Mesendoderm (in vitro differentiated cells): ENCODE measurements at regions not wholly inside any gene's neighbourhood (a gene's known extent, or its start where the extent isn't known, plus 50 kb on each side); places are given as distances from the start of the nearest gene placed in this dataset.

Experiments
- DNase-seq: peaks from one replicate; pipeline ENCODE4 v3.0.0; 2013
- H2AK5ac ChIP-seq: 2 replicates; pipeline ENCODE4 v1.6.1; 2013; ENCODE audit warnings: low read length, inconsistent platforms
- H2BK120ac ChIP-seq: 2 replicates; pipeline ENCODE4 v1.6.1; 2013; ENCODE audit warnings: low read depth, mild to moderate bottlenecking, low read length, moderate library complexity, mixed read lengths
- H2BK15ac ChIP-seq: replicated peaks from 2 replicates; pipeline ENCODE4 v1.6.1; 2013; ENCODE audit warnings: low read depth, mild to moderate bottlenecking, moderate library complexity
- H2BK5ac ChIP-seq: 2 replicates; pipeline ENCODE4 v1.6.1; 2013; ENCODE audit warnings: low read length, inconsistent platforms
- H3K18ac ChIP-seq: 2 replicates; pipeline ENCODE4 v1.6.1; 2013; ENCODE audit warnings: mild to moderate bottlenecking, low read length, mixed read lengths
- H3K23ac ChIP-seq: one replicate; pipeline ENCODE4 v1.6.1; 2013; ENCODE audit warnings: low read length
- H3K27ac ChIP-seq: 2 replicates; pipeline ENCODE4 v1.5.1; 2013; ENCODE audit warnings: low read depth, mild to moderate bottlenecking, inconsistent platforms, low read length, moderate library complexity
- H3K27me3 ChIP-seq: 2 replicates; pipeline ENCODE4 v1.6.1; 2013; ENCODE audit warnings: low read length, control low read depth, mild to moderate bottlenecking, inconsistent platforms; ENCODE audit not compliant: insufficient read depth, poor library complexity
- H3K36me3 ChIP-seq: 2 replicates; pipeline ENCODE4 v1.6.1; 2013; ENCODE audit warnings: low read length, inconsistent platforms; ENCODE audit not compliant: control insufficient read depth, insufficient read depth
- H3K4ac ChIP-seq: one replicate; pipeline ENCODE4 v1.6.1; 2013; ENCODE audit warnings: low read depth, mild to moderate bottlenecking, low read length, moderate library complexity
- H3K4me1 ChIP-seq: 2 replicates; pipeline ENCODE4 v1.6.1; 2013; ENCODE audit warnings: low read depth, low read length, inconsistent platforms; ENCODE audit not compliant: control insufficient read depth
- H3K4me2 ChIP-seq: 2 replicates; pipeline ENCODE4 v1.6.1; 2013; ENCODE audit warnings: low read length
- H3K4me3 ChIP-seq: 2 replicates; pipeline ENCODE4 v1.5.1; 2013; ENCODE audit warnings: mild to moderate bottlenecking, low read length
- H3K56ac ChIP-seq: one replicate; pipeline ENCODE4 v1.6.1; 2013; ENCODE audit warnings: low read length
- H3K79me1 ChIP-seq: 2 replicates; pipeline ENCODE4 v1.6.1; 2013; ENCODE audit warnings: low read length, inconsistent platforms
- H3K79me2 ChIP-seq: 2 replicates; pipeline ENCODE4 v1.6.1; 2013; ENCODE audit warnings: mild to moderate bottlenecking, low read length; ENCODE audit not compliant: control insufficient read depth, insufficient read depth
- H3K9ac ChIP-seq: 2 replicates; pipeline ENCODE4 v1.6.1; 2013; ENCODE audit warnings: low read length, inconsistent platforms
- H4K5ac ChIP-seq: one replicate; pipeline ENCODE4 v1.6.1; 2013; ENCODE audit warnings: low read length
- H4K8ac ChIP-seq: one replicate; pipeline ENCODE4 v1.6.1; 2013; ENCODE audit warnings: low read depth, mild to moderate bottlenecking, control low read depth, low read length, moderate library complexity
- WGBS: extraction: QIAGEN DNeasy Blood & Tissue Kit; methylation state at CpG from one replicate; pipeline ENCODE4 v1.1.7; 2013; ENCODE audit warnings: low lambda C conversion rate, missing lambda C conversion rate; ENCODE audit not compliant: insufficient coverage; ENCODE audit errors: extremely low coverage; 5-methylcytosine and 5-hydroxymethylcytosine counted together

DNA sequence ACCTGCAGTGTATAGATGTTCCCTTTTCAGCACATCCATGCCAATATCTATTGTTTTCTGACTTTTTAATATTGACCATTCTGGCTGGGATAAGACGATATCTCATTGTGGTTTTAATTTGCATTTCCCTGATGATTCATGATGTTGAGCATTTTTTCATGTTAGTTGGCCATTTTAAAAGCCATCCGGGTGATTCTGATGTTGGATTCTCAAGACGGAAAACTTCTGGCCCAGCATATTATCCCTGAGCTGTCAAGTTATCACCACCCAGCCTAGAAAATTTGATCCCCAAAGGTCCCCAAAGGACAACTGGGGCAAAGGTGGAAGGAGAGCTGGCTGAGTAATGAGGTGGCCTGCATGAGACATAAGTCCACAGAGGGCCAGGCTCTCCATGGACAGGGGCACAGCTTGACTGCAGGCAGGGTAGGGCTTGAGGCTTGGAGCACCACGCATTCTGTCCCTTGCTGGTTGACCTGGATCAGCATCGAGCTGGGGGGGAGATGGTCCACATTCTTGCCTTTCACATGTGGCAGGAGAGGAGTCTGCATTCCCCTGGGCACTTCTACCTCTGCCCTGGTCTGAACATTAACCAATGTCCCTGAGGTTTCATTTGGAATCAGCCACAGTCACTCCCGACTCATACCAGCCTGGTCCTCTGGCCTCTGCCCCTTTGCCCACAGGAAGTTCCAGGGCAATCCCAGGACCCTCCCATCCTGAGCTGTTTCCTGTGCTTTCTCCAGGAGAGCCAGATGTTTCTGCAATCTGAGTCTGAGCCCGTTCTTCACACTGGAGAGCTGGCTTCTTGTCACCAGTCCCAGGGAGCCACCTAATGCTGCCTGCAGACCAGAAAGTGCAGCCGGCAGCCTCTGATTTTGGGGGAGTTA is 69.2 kb downstream of the ISG20 start:
- Histone ChIP-seq H3K18ac (no peak overlapping the region), H3K36me3 (no peaks in the 10 kb centered on the region), H3K4ac (no peak overlapping the region), H3K56ac (no peak overlapping the region), H3K4me1 (no peaks in the 10 kb centered on the region), H2AK5ac (no peak overlapping the region), H3K4me2 (no peak overlapping the region), H3K79me1 (no peaks in the 10 kb centered on the region), H3K23ac (no peak overlapping the region), H4K8ac (no peak overlapping the region), H2BK15ac (no peak overlapping the region), H4K5ac (no peak overlapping the region), H2BK5ac (no peak overlapping the region), H3K79me2 (no peaks in the 10 kb centered on the region), H3K27me3 (peaks cover 7% of the 10 kb centered on the region), H2BK120ac (no peak overlapping the region), H3K4me3 (no peak overlapping the region), H3K9ac (no peak overlapping the region), H3K27ac (no peak overlapping the region)
- no CpG with 5 or more reads among the region's 8 CpGs for WGBS
- no peak for DNase-seq

- Histone ChIP-seq H3K79me1 (no peaks in the 10 kb centered on the region), H3K23ac (no peak overlapping the region), H3K27ac (no peak overlapping the region), H2BK15ac (no peak overlapping the region), H3K4me2 (no peak overlapping the region), H3K4me3 (no peak overlapping the region), H3K56ac (no peak overlapping the region), H3K18ac (no peak overlapping the region), H4K8ac (no peak overlapping the region), H2BK120ac (no peak overlapping the region), H3K4me1 (no peaks in the 10 kb centered on the region), H2AK5ac (no peak overlapping the region), H3K4ac (no peak overlapping the region), H3K9ac (no peak overlapping the region), H3K79me2 (no peaks in the 10 kb centered on the region), H3K36me3 (no peaks in the 10 kb centered on the region), H2BK5ac (no peak overlapping the region), H3K27me3 (peaks cover 7% of the 10 kb centered on the region), H4K5ac (no peak overlapping the region)
- DNase-seq, result no peak
- no CpG with 5 or more reads among the region's 8 CpGs for WGBS
These were observed 69.8 kb downstream of the ISG20 start for GRCh38 chr15:88708655-88709054.

- no peaks in the 10 kb centered on the region for H3K4me1 ChIP-seq
- no peak overlapping the region for H3K4me2 ChIP-seq
- no peak overlapping the region for H3K27ac ChIP-seq
- H4K5ac ChIP-seq, result no peak overlapping the region
- H3K4me3 ChIP-seq, result no peak overlapping the region
- H4K8ac ChIP-seq, result no peak overlapping the region
- no peaks in the 10 kb centered on the region for H3K79me2 ChIP-seq
- no peak overlapping the region for H3K18ac ChIP-seq
- WGBS, result no CpG with 5 or more reads among the region's 10 CpGs
- H2BK15ac ChIP-seq, result no peak overlapping the region
- no peak overlapping the region for H2BK5ac ChIP-seq
- no peak overlapping the region for H3K9ac ChIP-seq
- H3K79me1 ChIP-seq, result no peaks in the 10 kb centered on the region
- H3K23ac ChIP-seq, result no peak overlapping the region
- H3K4ac ChIP-seq, result no peak overlapping the region
- no peak overlapping the region for H3K56ac ChIP-seq
- no peaks in the 10 kb centered on the region for H3K36me3 ChIP-seq
- H2AK5ac ChIP-seq, result no peak overlapping the region
- no peak overlapping the region for H2BK120ac ChIP-seq
- H3K27me3 ChIP-seq, result no peaks in the 10 kb centered on the region
- no peak for DNase-seq
These were observed 71.4 kb downstream of the ISG20 start for GRCh38 chr15:88710027-88710715.

GRCh38 chr15:88711806-88712205 is 73.0 kb downstream of the ISG20 start:
- H3K79me1 ChIP-seq, result no peaks in the 10 kb centered on the region
- H3K4ac ChIP-seq, result no peak overlapping the region
- H3K4me3 ChIP-seq, result no peak overlapping the region
- no peak overlapping the region for H3K4me2 ChIP-seq
- no peak overlapping the region for H2BK15ac ChIP-seq
- no peaks in the 10 kb centered on the region for H3K79me2 ChIP-seq
- no peak overlapping the region for H3K18ac ChIP-seq
- no peak for DNase-seq
- no peak overlapping the region for H4K5ac ChIP-seq
- no peak overlapping the region for H3K56ac ChIP-seq
- H2BK5ac ChIP-seq, result no peak overlapping the region
- no peak overlapping the region for H3K9ac ChIP-seq
- no peak overlapping the region for H3K23ac ChIP-seq
- no peaks in the 10 kb centered on the region for H3K27me3 ChIP-seq
- no peak overlapping the region for H3K27ac ChIP-seq
- no peaks in the 10 kb centered on the region for H3K36me3 ChIP-seq
- no peak overlapping the region for H2AK5ac ChIP-seq
- H4K8ac ChIP-seq, result no peak overlapping the region
- WGBS, result no CpG with 5 or more reads among the region's 4 CpGs
- no peak overlapping the region for H2BK120ac ChIP-seq
- H3K4me1 ChIP-seq, result no peaks in the 10 kb centered on the region

DNA sequence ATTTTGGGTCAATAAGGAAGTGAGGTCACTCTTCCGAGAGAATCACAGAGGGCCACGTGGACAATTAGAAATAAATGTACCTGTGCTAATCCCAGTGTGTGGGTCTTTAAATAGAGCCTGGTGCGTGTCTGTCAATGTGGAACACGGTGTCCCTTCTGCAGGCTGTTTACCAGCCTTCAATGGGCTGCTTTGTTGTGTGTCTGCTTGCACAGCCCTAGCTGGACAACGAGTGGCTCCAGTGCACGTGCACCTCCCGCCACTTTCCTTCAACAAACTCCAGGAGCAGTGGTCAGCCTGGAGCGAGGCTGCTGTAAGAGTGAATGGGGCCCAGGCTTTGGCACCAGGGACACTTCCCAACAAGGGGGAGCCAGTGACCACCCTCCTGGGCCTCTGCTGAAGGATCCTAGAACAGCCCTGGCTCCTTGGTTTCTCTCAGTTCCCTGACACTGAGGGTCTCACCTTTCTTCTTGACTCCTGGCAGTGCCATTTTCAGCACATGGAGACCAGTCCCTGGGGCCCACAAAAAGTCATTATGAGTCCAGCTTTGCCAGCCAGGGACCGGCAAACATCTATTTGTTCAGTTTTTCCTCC is 76.1 kb downstream of the ISG20 start:
- DNase-seq, result no peak
- Histone ChIP-seq H2BK120ac (no peak overlapping the region), H2BK15ac (no peak overlapping the region), H3K18ac (no peak overlapping the region), H3K56ac (no peak overlapping the region), H3K36me3 (no peaks in the 10 kb centered on the region), H2BK5ac (no peak overlapping the region), H3K4me3 (no peak overlapping the region), H3K4me2 (no peak overlapping the region), H3K27ac (no peak overlapping the region), H3K79me2 (no peaks in the 10 kb centered on the region), H4K8ac (no peak overlapping the region), H3K4me1 (no peaks in the 10 kb centered on the region), H3K23ac (no peak overlapping the region), H4K5ac (no peak overlapping the region), H2AK5ac (no peak overlapping the region), H3K9ac (no peak overlapping the region), H3K27me3 (no peaks in the 10 kb centered on the region), H3K79me1 (no peaks in the 10 kb centered on the region), H3K4ac (no peak overlapping the region)
- no CpG with 5 or more reads among the region's 9 CpGs for WGBS
